SK-N-MC (cell line): ENCODE measurements at regions not wholly inside any gene's neighbourhood (a gene's known extent, or its start where the extent isn't known, plus 50 kb on each side); places are given as distances from the start of the nearest gene placed in this dataset.

Experiments used
- EZH2 ChIP-seq: fragments of 200-600 bp; sonication (generic); IDR thresholded peaks from one replicate; pipeline ENCODE4 v1.6.1; 2017; ENCODE audit warnings: antibody characterized with exemption
- POLR2AphosphoS5 ChIP-seq: IDR thresholded peaks from 2 replicates; pipeline ENCODE4 v1.6.1; 2012; ENCODE audit warnings: mild to moderate bottlenecking, low read depth, low read length, borderline replicate concordance

GRCh38 chr1:29516063-29516820, 279.9 kb downstream of the PTPRU start:
- no peak for TF ChIP-seq POLR2AphosphoS5
- TF ChIP-seq EZH2, result no peak
